GM18498 (cell line): ENCODE measurements at regions not wholly inside any gene's neighbourhood (a gene's known extent, or its start where the extent isn't known, plus 50 kb on each side); places are given as distances from the start of the nearest gene placed in this dataset.
"Not testable (repeated sequence)": the region's sequence is repeated elsewhere in the genome, so short reads cannot be mapped to it uniquely, and the experiment has no call there.

ENCODE experiments used
- ATAC-seq: cut with Tn5 transposase; IDR thresholded peaks from one replicate; pipeline ENCODE4 v1.9.1; 2021; ENCODE audit warnings: mild to moderate bottlenecking, moderate library complexity; ENCODE audit not compliant: unreplicated experiment

DNA sequence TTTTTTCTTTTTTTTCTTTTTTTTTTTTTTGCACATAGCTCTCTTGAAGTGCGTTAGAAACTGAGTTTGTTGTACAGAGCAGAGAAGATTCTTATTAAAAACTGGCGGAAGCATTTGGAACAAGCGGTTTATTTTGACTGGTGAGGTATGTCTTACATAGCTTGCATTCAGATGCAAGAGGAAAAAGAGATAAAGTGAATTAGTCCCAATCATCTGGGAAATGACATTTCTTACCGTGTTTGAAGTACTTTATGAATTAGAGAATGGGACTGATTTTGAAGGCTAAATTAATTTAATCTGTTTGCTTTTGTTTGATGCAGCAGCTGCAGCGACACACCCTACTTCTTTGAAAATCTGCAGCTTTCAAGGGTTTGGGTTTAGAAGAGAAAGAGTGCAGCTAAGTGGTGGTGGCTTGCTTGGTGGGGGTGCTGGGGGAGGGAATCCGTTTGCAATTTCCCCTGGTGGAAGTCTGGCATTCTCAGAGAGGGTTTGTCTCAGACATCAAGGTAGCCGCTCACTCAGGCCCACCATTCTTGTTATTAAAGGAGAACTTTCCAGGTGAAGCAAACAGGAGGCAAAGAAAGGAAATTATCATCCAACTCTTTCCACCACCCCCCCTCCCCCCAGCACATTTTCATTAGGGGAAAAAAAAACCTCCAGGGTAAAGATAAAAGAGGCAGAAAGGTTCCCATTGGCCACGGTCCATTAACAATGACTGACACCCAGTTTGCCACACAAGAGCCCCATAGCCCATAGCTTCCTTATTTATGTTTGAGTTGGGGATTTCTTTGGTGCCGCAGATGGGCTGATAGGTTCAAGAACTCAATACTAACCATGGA is 231.7 kb downstream of the SKIDA1 start:
- ATAC-seq: no peak

DNA sequence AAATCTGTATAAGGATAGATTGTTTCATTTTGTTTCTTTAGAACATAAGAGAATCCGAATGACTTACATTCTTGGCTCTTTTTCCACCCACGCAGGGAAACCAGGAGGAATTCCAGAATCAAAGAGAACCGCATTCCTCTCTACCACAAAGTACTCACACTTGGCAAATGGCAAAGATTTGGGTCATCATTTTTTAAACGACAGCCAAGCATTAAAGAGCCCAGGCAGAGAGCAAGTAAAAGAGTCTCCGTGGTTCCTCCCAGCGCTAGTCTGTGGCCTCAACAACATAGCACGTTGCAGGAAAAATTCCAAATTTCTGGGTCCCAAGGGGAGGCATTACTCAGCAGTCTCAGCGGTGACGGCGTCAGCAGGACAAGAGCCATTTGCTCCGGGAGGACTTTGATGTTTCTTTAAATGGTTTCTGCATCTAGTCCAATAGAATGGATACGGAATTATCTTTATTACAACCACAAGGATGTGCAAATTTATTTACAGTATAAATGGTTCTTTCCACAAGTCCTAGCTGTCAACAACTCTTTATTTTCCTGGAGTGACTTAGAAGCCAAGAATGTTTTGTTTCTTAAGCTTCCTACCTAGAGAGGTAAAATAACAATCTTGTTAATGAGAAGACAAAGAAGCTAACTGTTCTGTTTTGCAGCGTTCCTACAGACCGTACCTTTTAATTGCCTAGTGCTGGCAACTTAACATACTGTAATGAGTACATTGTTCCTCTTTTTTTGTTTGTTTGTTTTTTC is 232.5 kb downstream of the SKIDA1 start:
- no peak for ATAC-seq

DNA sequence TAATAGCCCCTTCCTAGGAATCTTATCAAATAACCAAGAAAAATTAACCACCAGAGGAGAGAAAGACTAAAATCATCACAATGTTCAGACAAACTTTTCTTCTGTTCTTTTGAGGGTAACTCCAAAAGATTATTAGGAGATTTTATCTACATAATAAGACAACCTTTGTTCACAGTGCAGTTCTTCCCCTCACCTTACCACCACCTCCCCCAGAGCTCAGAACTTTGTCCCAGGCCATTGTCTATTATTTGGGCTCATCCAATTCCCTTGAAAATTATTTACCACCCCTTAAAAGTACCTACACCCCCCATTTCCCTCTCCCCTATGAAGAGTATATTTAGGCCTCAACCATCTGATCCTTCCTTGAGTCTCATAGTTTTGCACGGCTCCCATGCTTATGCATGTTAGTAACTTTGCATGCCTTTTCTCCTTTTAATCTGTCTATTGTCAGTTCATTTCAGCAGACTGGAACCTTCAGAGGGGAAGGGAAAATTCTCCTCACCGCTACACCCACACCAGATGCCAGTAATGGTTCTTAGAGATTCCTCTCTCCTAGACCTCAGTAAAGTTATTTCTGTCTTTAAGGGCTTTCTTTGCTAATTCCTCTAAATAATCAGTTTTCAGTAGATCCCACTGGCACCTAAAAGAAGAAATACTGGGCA is 234.9 kb downstream of the SKIDA1 start:
- no peak for ATAC-seq

DNA sequence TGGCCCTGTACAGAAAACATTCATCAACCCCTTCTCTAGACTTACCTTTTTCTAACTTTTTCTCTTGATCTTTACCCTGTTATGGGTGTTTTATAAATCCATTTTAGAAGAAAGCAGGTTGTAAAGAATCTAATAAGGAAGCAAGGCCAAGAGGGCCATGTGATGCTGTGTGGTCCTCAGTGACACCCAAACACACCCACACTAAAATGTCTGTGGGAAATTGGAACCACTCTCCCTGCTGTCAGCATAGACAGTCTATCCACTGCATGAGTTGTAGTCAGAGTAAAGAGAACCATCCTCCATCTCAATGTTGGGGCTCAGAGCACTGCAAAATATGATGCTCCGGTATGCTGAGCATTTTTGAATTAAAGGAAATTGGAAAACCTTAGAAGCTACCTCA is 235.5 kb downstream of the SKIDA1 start:
- ATAC-seq: no peak

DNA sequence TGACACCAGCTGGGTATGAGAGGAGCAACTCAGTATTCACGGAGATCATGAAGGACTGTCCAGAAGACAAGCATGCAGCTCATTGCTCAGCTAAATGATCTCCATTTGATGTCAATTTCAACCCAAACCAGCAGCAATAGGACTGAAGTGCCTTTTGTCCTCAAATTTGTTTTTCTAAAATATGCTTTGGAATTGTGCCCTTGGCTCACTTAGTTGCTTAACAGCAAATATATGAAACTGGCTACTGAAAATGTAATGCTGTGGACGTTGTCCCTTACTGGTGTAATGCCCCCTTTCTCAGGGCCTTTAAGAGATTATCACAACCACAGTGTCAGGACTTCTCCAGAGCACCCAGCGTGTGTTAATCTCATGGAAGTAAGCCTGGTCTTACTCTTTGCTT is 236.2 kb downstream of the SKIDA1 start:
- ATAC-seq: no peak

DNA sequence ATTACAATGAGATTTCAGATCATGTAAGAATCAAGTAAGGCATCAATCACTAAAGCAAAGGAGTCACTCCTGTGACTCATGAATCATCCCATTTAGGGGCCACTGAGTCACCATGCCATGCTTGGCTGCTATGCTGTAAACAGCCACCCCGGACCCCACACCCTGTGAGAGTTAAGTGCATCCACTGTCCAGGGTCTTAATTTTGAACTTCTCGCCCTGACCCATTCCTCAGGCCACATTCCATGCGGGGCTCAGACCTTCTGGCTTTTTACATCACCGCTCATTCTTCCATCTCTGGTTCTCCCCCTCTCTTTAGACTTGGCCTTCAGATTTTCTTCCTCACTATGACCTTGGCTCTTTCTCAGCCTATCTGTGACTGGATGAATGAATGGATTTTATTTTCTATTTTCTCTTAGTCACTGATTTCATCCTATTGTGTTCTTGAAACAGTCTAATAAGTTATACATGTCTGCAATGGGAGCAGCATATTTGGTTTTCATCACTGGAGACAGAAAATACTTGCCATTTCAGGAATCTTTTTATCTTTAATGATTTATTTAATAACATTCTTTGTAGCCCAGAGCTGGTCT is 239.6 kb downstream of the SKIDA1 start:
- no peak for ATAC-seq

DNA sequence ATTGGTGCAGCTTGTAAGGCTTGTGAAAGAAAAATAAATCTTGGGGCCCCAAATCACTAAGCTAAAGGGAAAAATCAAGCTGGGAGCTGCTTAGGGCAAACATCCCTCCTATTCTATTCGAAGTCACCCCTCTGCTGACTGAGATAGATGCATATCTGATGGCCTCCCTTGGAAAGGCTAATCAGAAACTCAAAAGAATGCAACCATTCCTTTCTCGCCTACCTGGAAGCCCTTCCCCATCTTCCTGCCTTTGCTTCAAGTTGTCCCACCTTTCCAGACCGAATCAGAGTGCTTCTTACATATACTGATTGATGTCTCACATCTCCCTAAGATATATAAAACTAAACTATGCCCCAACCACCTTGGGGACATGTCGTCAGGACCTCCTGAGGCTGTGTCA is 240.3 kb downstream of the SKIDA1 start:
- no peak for ATAC-seq

DNA sequence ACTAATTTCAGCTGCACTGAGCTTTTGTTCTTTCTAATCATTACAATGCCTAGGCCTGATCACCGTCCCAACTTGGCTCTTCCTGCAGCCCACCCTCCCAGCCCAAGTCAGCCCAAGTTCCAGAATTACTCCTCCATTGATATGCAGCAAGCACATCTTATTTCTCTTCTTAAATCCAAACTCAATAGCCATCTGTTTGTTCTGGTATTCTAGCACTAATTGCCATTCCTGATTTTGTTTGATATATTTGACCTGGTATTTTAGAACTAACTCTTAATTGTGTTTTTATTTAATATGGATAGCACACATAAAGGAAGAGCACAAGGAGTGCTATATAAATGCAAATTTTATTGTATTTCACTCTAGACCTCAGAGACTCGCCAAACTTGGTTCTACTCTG is 241.2 kb downstream of the SKIDA1 start:
- ATAC-seq: no peak

DNA sequence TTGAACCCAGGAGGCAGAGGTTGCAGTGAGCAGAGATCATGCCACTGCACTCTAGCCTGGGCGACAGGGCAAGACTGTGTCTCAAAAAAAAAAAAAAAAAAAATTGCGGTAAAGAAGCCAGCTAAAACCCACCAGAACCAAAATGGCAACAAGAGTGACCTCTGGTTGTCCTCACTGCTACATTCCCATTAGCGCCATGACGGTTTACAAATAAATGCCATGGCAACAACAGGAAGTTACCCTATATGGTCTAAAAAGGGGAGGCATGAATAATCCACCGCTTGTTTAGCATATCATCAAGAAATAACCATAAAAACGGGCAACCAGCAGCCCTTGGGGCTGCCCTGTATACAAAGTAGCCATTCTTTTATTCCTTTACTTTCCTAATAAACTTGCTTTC is 242.4 kb downstream of the SKIDA1 start:
- ATAC-seq: not testable (repeated sequence)

DNA sequence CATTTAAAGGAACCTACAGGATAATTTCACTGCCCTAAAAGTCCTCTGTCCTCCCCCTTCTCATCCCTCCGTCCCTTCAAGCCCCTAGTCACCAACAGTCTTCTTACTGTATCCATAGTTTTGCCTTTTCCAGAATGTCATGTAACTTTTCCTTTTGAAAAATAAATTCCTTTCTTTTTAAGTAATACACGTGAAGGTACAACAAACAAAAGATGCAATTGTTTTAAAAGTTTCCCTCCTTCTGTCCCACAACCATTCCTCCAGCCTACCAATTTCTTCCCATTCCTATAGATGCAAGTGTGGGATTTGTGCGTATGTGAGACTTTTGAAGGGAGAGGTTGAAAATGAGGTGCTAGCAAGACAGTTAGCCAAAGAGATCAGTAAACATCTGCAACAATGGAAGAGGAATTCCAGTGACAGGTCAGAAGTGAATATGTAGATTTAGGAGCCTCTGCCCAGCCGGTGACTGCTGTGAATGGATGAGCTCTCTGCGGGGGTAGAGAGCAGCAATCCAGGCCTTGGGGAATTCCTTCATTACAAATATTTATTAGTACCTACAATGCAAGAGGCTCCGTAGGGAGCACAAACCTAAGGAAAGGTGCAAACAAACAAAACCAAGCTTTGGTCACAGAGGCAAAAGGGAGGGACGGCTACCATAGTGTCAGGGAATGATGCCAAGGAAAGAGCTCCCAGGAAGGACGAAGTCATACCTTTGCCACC is 243.6 kb downstream of the SKIDA1 start:
- ATAC-seq: no peak

DNA sequence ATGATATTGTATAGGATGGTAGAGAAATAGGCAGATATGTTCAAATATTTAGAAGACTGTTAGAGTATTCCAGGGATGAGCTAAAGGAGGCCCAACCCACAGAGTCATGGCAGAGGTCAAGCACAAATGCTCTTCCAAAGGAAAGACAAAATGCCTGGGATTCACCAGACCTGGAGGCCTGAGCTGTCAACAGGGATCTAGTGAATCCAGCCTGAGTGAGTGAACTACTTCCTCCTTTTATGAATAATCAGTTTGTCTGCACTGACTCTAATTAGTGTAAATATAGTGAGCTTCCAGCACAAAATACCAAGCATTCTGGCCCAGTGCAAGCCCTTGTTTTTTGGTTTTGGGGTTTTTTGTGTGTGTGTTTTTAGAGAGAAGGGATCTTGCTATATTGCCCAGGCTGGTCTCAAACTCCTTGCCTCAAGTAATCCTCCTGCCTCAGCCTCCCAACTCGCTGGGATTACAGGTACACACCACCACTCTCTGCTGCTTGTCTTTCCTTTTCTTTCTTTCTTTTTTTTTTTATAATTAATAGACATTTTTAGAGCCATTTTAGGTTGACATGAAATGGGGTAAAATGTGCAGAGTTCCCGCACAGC is 244.4 kb downstream of the SKIDA1 start:
- ATAC-seq: no peak

DNA sequence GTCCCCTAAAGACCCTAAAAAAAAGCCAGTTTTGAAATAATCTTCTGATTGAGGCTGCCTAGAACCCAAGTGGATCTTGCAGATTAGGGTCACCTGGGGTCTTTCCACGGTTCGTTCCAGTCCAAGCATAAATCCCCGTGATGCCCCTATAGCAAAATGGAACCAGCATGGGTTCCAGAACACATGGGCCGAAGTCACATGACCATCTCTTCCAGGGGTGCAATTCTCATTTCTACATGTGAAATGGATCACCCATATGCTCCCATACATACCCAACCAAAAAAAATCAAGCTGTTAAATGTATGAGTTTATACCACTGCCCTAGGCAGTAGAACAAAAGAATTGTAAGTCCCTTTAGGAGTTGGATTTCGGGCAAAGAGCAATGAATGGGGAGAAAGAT is 245.4 kb downstream of the SKIDA1 start:
- ATAC-seq: no peak

DNA sequence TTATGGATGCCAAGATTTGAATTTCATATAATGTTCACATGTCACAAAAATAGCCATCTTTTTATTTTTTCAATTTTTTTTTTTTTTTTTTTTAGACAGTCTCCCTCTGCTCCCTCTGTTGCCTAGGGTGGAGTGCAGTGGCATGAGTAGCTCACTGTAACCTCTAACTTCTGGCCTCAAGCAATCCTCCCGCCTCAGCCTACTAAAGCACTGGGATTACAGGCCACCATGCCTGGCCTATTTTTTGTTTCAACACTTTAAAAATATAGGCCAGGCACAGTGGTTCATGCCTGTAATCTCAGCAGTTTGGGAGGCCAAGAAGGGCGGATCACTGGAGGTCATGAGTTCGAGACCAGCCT is 246.3 kb downstream of the SKIDA1 start:
- no peak for ATAC-seq

DNA sequence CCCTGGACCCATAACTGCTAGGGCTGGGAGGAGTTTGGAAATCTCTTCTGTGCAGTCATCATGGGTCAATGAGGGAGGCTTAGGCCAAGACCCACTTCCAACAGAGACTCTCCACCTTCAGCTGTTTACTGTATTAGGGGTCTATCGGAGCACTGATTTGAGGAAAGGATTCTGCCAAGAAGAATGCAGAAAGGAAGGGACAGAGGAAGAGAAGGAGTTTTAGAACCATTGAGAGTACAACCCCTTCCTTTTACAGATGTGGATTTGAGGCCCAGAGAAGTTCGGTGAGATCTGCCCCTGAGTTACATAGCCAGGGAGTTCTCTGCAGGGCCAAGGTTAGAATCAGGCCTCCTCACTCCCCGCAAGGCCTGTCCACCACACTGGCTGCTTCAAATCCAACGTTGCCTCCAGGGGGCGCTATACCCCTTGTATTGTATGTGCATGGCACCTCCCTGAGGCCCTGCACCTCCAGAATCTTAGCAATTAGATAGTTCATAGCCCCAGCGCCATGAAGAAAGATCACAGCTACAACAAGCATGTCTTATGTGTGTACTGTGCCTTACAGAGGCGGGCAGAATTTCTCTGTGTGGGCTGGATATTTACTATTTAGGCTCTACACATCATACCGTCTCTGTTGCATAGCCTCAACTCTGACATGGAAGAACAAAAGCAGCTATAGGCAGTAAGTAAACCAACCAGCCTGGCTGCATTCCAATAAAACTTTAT is 246.8 kb downstream of the SKIDA1 start:
- peak; percentile 93 for ATAC-seq

DNA sequence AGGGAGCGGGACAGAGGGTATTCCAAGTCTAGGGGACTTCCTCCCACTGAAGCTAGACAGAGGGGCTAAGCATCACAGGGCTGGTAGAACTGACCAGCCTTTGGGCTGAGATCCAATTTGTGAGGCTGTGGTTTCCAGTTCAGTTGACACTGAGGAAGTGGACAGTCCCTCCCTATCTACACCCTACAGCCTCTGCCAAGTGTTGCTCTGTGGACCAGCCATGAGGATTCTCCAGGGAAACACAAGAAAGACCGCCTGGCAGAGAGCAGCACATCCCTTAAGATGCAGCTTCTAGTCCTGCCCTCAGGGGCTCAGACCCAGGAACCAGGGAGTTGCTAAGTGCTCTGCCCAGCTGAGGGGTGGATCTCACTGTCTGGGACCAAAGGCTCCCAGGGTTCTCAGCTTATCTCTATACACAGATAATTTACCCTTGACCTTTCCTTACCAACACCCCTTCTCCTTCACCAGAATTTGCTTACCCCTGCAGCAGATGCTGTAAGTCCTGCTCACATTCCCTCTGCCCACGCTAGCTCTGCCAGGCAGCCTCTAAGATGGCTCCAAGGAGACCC is 252.0 kb downstream of the SKIDA1 start:
- no peak for ATAC-seq

DNA sequence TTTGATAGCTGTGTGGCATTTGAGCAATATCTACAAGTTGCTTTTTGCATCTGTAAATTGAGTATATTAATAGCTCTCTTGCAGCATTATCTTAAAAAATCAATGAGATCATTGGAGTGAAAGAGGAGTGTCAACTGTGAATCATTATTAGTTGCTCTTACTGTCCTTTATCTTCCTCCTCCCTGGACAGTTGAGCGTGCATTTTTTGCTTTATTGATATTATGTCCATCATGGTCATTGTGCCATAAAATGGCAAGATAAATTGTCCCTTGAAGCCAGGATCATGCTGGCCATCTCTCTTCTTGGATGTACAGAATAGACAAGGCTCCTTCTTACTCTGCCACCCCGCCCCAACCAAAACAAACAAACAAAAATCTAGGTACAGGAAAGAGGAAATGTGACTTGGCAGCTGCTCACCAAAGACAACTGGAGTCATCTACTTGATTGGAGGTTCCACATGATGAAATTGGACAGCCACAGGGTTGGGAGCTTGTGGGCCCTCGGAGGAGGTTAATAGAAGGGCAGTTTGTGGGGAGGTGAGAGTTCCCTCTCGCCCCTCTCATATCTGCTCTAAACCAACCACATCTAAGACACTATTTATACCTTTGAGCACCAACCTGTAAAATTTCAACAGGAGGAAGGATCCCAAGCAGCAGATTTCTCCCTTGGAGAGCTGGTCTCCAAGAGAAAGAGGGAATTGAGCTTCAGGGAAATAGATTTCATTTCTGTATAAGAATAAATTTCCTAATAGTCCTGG is 252.7 kb downstream of the SKIDA1 start:
- no peak for ATAC-seq

DNA sequence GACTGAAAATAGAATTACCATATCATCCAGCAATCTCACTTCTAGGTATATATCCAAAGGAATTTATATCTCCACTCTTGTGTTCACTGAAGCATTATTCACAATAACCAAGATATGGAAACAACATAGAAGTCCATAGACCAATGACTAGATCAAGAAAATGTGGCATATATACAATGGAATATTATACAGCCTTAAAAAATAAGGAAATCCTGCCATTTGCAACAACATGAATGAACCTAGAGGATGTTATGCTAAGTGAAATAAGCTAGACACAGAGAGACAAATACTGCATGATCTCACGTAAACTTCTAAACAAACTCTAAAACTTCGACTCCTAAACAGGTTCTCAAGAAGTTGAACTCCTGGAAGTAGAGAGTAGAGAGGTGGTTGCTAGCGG is 254.5 kb downstream of the SKIDA1 start:
- no peak for ATAC-seq

DNA sequence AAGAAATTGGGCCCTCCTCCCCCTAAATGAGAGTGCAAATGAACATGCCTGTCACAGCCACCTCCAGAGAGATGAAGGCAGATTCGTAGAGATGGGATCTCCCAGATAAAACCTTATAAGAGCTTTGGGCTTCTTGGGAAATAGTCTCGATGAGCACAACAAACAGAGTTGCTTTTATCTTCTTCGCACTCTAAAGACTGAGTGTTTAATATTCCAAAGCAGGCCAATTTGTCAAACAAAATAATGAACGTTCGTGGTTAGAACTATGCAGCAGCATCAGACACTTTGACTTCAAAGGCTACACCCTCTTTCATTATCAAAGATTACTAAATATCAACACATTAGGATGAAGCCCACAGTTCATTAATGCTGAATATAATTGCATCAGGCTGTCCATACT is 256.2 kb downstream of the SKIDA1 start:
- ATAC-seq: no peak

DNA sequence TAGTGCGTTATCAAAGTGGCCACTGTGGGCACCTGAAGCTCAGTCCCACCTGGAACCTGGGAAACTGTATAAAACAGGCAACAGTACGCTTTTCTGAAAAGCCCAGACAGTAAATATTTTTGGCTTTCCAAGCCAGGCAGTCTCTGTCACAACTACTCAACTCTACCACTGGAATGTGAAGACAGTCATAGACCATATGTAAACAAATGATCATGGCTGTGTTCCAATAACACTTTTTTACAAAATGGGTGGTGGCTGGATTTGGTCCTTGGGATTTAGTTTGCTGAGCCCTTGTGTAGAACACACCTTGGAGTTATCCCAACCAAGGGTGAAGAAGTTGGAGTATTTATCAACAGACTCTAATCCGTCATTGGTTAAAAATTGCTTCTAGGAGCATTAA is 259.9 kb downstream of the SKIDA1 start:
- ATAC-seq: no peak
